ENCODE measurements at regions not wholly inside any gene's neighbourhood (a gene's known extent, or its start where the extent isn't known, plus 50 kb on each side); places are given as distances from the start of the nearest gene placed in this dataset.

DNA sequence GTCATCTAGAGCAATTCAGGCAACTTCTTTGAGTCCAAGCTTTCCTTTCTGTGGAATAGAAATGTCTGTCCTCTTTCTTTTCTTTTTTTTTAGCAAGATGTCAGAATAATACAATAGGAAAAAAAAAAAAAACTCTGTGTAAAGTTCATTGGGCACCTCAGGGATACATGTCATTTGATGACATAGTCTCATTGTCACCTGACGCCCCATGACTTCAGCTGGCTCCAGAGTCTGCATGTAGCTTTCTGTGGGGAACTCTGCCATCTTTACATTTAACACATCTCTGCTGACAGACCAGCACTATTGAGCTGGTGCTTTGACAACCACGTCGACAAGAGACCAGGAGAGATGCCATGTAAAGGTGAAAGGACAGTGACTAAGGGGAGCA, 172.5 kb upstream of the KLF7 start (continued):
- TF ChIP-seq, protein P1, sequence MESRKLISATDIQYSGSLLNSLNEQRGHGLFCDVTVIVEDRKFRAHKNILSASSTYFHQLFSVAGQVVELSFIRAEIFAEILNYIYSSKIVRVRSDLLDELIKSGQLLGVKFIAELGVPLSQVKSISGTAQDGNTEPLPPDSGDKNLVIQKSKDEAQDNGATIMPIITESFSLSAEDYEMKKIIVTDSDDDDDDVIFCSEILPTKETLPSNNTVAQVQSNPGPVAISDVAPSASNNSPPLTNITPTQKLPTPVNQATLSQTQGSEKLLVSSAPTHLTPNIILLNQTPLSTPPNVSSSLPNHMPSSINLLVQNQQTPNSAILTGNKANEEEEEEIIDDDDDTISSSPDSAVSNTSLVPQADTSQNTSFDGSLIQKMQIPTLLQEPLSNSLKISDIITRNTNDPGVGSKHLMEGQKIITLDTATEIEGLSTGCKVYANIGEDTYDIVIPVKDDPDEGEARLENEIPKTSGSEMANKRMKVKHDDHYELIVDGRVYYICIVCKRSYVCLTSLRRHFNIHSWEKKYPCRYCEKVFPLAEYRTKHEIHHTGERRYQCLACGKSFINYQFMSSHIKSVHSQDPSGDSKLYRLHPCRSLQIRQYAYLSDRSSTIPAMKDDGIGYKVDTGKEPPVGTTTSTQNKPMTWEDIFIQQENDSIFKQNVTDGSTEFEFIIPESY (IDR thresholded peaks at IDR 0.05; ENCODE audit: extremely low read depth, insufficient replicate concordance, low read length): no peak

DNA sequence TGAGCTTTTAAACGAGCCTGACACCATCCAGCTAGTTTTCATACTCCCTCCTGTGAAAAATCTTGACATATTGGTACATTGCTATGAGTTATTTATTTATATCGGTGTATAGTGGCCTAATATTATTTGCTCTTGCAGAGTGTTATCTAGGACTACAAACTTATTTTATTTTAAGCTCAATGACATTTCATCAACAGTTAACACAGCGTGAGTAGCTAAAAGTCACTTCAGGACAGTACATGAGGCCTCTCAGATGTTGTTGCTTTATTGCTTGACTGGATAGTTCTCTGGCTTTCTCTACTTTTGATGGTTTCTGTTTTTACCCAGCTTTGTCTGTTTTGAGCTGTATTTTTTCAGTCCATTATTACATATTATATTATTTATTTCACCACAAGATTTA, 172.9 kb upstream of the KLF7 start:
- H3K4me2 ChIP-seq (ENCODE audit: low read length): peak overlapping the region; percentile 77

More for the DNA sequence above, 172.9 kb upstream of the KLF7 start:
- H3K27ac ChIP-seq (ENCODE audit: low read depth, low read length): no peak overlapping the region
- TF ChIP-seq ZFX (IDR thresholded peaks at IDR 0.05) (no peak), SRF (IDR thresholded peaks at IDR 0.05; ENCODE audit: low read depth) (no peak), RAD21 (IDR thresholded peaks at IDR 0.05; ENCODE audit: low read depth) (no peak), FOSL1 (IDR thresholded peaks at IDR 0.05; ENCODE audit: low read depth) (no peak), POLR2A (IDR thresholded peaks at IDR 0.05; ENCODE audit: borderline replicate concordance, extremely low read depth, insufficient read depth, insufficient read length) (no peak), CEBPB (IDR thresholded peaks at IDR 0.05; ENCODE audit: low read depth) (no peak), ELF1 (IDR thresholded peaks at IDR 0.05; ENCODE audit: borderline replicate concordance, low read depth) (no peak), ZNF274 (IDR thresholded peaks at IDR 0.05; ENCODE audit: low read depth, low read length) (no peak)
- TF ChIP-seq, protein P2, sequence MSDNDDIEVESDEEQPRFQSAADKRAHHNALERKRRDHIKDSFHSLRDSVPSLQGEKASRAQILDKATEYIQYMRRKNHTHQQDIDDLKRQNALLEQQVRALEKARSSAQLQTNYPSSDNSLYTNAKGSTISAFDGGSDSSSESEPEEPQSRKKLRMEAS (IDR thresholded peaks at IDR 0.05): no peak
- TF ChIP-seq, protein P3, sequence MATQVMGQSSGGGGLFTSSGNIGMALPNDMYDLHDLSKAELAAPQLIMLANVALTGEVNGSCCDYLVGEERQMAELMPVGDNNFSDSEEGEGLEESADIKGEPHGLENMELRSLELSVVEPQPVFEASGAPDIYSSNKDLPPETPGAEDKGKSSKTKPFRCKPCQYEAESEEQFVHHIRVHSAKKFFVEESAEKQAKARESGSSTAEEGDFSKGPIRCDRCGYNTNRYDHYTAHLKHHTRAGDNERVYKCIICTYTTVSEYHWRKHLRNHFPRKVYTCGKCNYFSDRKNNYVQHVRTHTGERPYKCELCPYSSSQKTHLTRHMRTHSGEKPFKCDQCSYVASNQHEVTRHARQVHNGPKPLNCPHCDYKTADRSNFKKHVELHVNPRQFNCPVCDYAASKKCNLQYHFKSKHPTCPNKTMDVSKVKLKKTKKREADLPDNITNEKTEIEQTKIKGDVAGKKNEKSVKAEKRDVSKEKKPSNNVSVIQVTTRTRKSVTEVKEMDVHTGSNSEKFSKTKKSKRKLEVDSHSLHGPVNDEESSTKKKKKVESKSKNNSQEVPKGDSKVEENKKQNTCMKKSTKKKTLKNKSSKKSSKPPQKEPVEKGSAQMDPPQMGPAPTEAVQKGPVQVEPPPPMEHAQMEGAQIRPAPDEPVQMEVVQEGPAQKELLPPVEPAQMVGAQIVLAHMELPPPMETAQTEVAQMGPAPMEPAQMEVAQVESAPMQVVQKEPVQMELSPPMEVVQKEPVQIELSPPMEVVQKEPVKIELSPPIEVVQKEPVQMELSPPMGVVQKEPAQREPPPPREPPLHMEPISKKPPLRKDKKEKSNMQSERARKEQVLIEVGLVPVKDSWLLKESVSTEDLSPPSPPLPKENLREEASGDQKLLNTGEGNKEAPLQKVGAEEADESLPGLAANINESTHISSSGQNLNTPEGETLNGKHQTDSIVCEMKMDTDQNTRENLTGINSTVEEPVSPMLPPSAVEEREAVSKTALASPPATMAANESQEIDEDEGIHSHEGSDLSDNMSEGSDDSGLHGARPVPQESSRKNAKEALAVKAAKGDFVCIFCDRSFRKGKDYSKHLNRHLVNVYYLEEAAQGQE (IDR thresholded peaks at IDR 0.05; ENCODE audit: low read depth): no peak
- H3K4me1 ChIP-seq (ENCODE audit: control insufficient read depth in 1 of 2, insufficient read depth in 2 of 2, low read length in 2 of 2): peaks cover 21 to 43% of the 10 kb centered on the region in 2 experiments; a peak in 3 of 4 replicates
- ChIA-PET RAD21 (ENCODE audit: low non-redundant PET in 1 of 2, low total read pairs in 2 of 2, uncharacterized antibody in 2 of 2, unreplicated experiment in 2 of 2) (no interaction called here), POLR2A (interaction anchor here (1.0 to 1.2 kb wide), 2 partner anchors 14 to 57 kb away, joined by 3 read pairs; no protein-coding TSS in a partner anchor), CTCF (interaction anchor here (0.8 kb wide), 1 partner anchor 18 kb away, joined by 3 read pairs; no protein-coding TSS in a partner anchor)
- H3K27me3 ChIP-seq (ENCODE audit: insufficient read depth, low read length): no peaks in the 10 kb centered on the region
- H3K36me3 ChIP-seq (ENCODE audit: control insufficient read depth in 1 of 2, insufficient read depth in 2 of 2, low read length in 2 of 2): no peaks in the 10 kb centered on the region
- H3K9me3 ChIP-seq (ENCODE audit: control insufficient read depth in 1 of 2, insufficient read depth in 1 of 2, low read depth in 1 of 2, low read length in 2 of 2): no peaks in the 10 kb centered on the region
- no peaks in the 10 kb centered on the region for H3K9me2 ChIP-seq (ENCODE audit: insufficient read depth)
- no peak overlapping the region for H3K9ac ChIP-seq (ENCODE audit: low read length)
- no peak overlapping the region for H3K4me3 ChIP-seq (replicated peaks in 1 of 2; ENCODE audit: low read depth in 1 of 2, low read length in 2 of 2)
- BruUV-seq (replicated peaks): no TSS peak
- H2AFZ ChIP-seq (ENCODE audit: low read depth, low read length, poor library complexity, severe bottlenecking): peak overlapping the region; percentile 85
- no peak for ATAC-seq
- no peaks in the 10 kb centered on the region for H3K79me2 ChIP-seq (ENCODE audit: insufficient read depth, low read length)
- H4K20me1 ChIP-seq (ENCODE audit: insufficient read depth): no peaks in the 10 kb centered on the region
- DNase-seq (ENCODE audit: low read depth, low spot score): no peak
- intact Hi-C loops (cut with micrococcal nuclease): no loop called here
